Trophoblast cell (in vitro differentiated cells and primary cell): ENCODE measurements at regions not wholly inside any gene's neighbourhood (a gene's known extent, or its start where the extent isn't known, plus 50 kb on each side); places are given as distances from the start of the nearest gene placed in this dataset.

Experiments
- DNase-seq, 2 donors: peaks; one replicate each; pipeline ENCODE4 v3.0.0-alpha.2; 2016
- H2AFZ ChIP-seq: 2 replicates; pipeline ENCODE4 v1.6.1; 2013; ENCODE audit warnings: low read length, moderate library complexity, mild to moderate bottlenecking; ENCODE audit not compliant: insufficient read depth, poor library complexity
- H2AK5ac ChIP-seq: 2 replicates; pipeline ENCODE4 v1.6.1; 2013; ENCODE audit warnings: mild to moderate bottlenecking, low read length
- H2BK120ac ChIP-seq: 2 replicates; pipeline ENCODE4 v1.6.1; 2013; ENCODE audit warnings: low read length, mild to moderate bottlenecking, moderate library complexity; ENCODE audit not compliant: insufficient read depth, poor library complexity
- H2BK12ac ChIP-seq: 2 replicates; pipeline ENCODE4 v1.6.1; 2013; ENCODE audit warnings: mild to moderate bottlenecking, low read length, moderate library complexity
- H2BK5ac ChIP-seq: 2 replicates; pipeline ENCODE4 v1.6.1; 2013; ENCODE audit warnings: low read length, low read depth, moderate library complexity, mild to moderate bottlenecking; ENCODE audit not compliant: poor library complexity
- H3K14ac ChIP-seq: 2 replicates; pipeline ENCODE4 v1.6.1; 2013; ENCODE audit warnings: mild to moderate bottlenecking, low read length
- H3K18ac ChIP-seq: 2 replicates; pipeline ENCODE4 v1.6.1; 2013; ENCODE audit warnings: mild to moderate bottlenecking, low read length
- H3K23ac ChIP-seq: 2 replicates; pipeline ENCODE4 v1.6.1; 2013; ENCODE audit warnings: low read length
- H3K27ac ChIP-seq: 2 replicates; pipeline ENCODE4 v1.5.1; 2013; ENCODE audit warnings: low read depth, mild to moderate bottlenecking, inconsistent platforms, low read length, moderate library complexity
- H3K27me3 ChIP-seq: 2 replicates; pipeline ENCODE4 v1.6.1; 2013; ENCODE audit warnings: inconsistent platforms, mild to moderate bottlenecking, low read length, moderate library complexity; ENCODE audit not compliant: insufficient read depth
- H3K36me3 ChIP-seq, 2 experiments: 1 replicate in 1 of 2; 2 replicates in 1 of 2; pipeline ENCODE4 v1.6.1; 2013; ENCODE audit warnings: low read length in 2 of 2, mild to moderate bottlenecking in 2 of 2, moderate library complexity in 1 of 2; ENCODE audit not compliant: insufficient read depth in 2 of 2, control insufficient read depth in 1 of 2
- H3K4ac ChIP-seq: 2 replicates; pipeline ENCODE4 v1.6.1; 2013; ENCODE audit warnings: low read depth, mild to moderate bottlenecking, low read length, moderate library complexity
- H3K4me1 ChIP-seq, 2 experiments: 1 replicate in 1 of 2; 2 replicates in 1 of 2; pipeline ENCODE4 v1.6.1; 2013; ENCODE audit warnings: low read length in 2 of 2, mild to moderate bottlenecking in 2 of 2, moderate library complexity in 1 of 2; ENCODE audit not compliant: insufficient read depth in 2 of 2, control insufficient read depth in 1 of 2
- H3K4me2 ChIP-seq: 2 replicates; pipeline ENCODE4 v1.6.1; 2013; ENCODE audit warnings: inconsistent platforms, mild to moderate bottlenecking, low read length, moderate library complexity
- H3K4me3 ChIP-seq: 2 replicates; pipeline ENCODE4 v1.5.1; 2013; ENCODE audit warnings: mild to moderate bottlenecking, low read depth, low read length, inconsistent platforms
- H3K79me1 ChIP-seq: one replicate; pipeline ENCODE4 v1.6.1; 2013; ENCODE audit warnings: low read length
- H3K79me2 ChIP-seq: 2 replicates; pipeline ENCODE4 v1.6.1; 2013; ENCODE audit warnings: low read length, mild to moderate bottlenecking; ENCODE audit not compliant: control insufficient read depth, insufficient read depth, poor library complexity
- H3K9ac ChIP-seq: 2 replicates; pipeline ENCODE4 v1.6.1; 2013; ENCODE audit warnings: mild to moderate bottlenecking, low read length
- H3K9me3 ChIP-seq: 2 replicates; pipeline ENCODE4 v1.6.1; 2013; ENCODE audit warnings: low read depth, mild to moderate bottlenecking, control low read depth, inconsistent platforms, low read length; ENCODE audit not compliant: insufficient read depth
- H4K12ac ChIP-seq: 2 replicates; pipeline ENCODE4 v1.6.1; 2013; ENCODE audit warnings: low read depth, mild to moderate bottlenecking, low read length, moderate library complexity
- H4K8ac ChIP-seq: 2 replicates; pipeline ENCODE4 v1.6.1; 2013; ENCODE audit warnings: low read depth, mild to moderate bottlenecking, low read length, moderate library complexity
- H4K91ac ChIP-seq: one replicate; pipeline ENCODE4 v1.6.1; 2013; ENCODE audit warnings: low read depth, mild to moderate bottlenecking, low read length, moderate library complexity
- whole genome bisulfite sequencing: extraction: QIAGEN DNeasy Blood & Tissue Kit; methylation state at CpG from one replicate; pipeline ENCODE4 v1.1.7; 2013; ENCODE audit warnings: missing lambda C conversion rate; ENCODE audit not compliant: insufficient read length, insufficient coverage; ENCODE audit errors: extremely low coverage; 5-methylcytosine and 5-hydroxymethylcytosine counted together

GRCh38 chr10:112005044-112005443, 178.5 kb downstream of the GPAM start:
- Histone ChIP-seq H3K27ac (no peak overlapping the region), H3K9me3 (peaks cover 2% of the 10 kb centered on the region), H2AFZ (no peak overlapping the region), H3K18ac (no peak overlapping the region), H4K8ac (no peak overlapping the region), H2BK12ac (no peak overlapping the region), H4K12ac (no peak overlapping the region), H3K79me1 (no peaks in the 10 kb centered on the region), H3K14ac (no peak overlapping the region), H3K27me3 (no peaks in the 10 kb centered on the region), H3K4me1 (no peaks in the 10 kb centered on the region), H3K9ac (no peak overlapping the region), H2BK120ac (no peak overlapping the region), H3K36me3 (no peaks in the 10 kb centered on the region), H2BK5ac (no peak overlapping the region), H4K91ac (no peak overlapping the region), H3K4ac (no peak overlapping the region), H3K4me2 (no peak overlapping the region), H2AK5ac (no peak overlapping the region), H3K23ac (no peak overlapping the region), H3K79me2 (no peaks in the 10 kb centered on the region), H3K4me3 (no peak overlapping the region)
- WGBS: no CpG with 5 or more reads among the region's 3 CpGs
- no peak for DNase-seq

- no peak for DNase-seq
- no peak overlapping the region for H3K27ac ChIP-seq
- no peak overlapping the region for H3K18ac ChIP-seq
- H2BK120ac ChIP-seq: no peak overlapping the region
- H3K79me2 ChIP-seq: no peaks in the 10 kb centered on the region
- H3K27me3 ChIP-seq: no peaks in the 10 kb centered on the region
- H3K4me1 ChIP-seq: no peaks in the 10 kb centered on the region
- H3K79me1 ChIP-seq: no peaks in the 10 kb centered on the region
- no peak overlapping the region for H3K4me2 ChIP-seq
- no peak overlapping the region for H2AFZ ChIP-seq
- H3K14ac ChIP-seq: no peak overlapping the region
- no peaks in the 10 kb centered on the region for H3K36me3 ChIP-seq
- H3K9me3 ChIP-seq: peaks cover 2% of the 10 kb centered on the region
- no peak overlapping the region for H2BK5ac ChIP-seq
- H3K23ac ChIP-seq: no peak overlapping the region
- H3K4me3 ChIP-seq: no peak overlapping the region
- H2BK12ac ChIP-seq: no peak overlapping the region
- no peak overlapping the region for H4K8ac ChIP-seq
- no peak overlapping the region for H4K91ac ChIP-seq
- H3K9ac ChIP-seq: no peak overlapping the region
- no CpG with 5 or more reads among the region's 2 CpGs for WGBS
- H3K4ac ChIP-seq: no peak overlapping the region
- H2AK5ac ChIP-seq: no peak overlapping the region
- no peak overlapping the region for H4K12ac ChIP-seq
These were observed 177.2 kb downstream of the GPAM start for GRCh38 chr10:112006407-112006806.

- no peak overlapping the region for H2BK12ac ChIP-seq
- H3K27me3 ChIP-seq: no peaks in the 10 kb centered on the region
- H3K9me3 ChIP-seq: peaks cover 2% of the 10 kb centered on the region
- H2BK120ac ChIP-seq: no peak overlapping the region
- no peak overlapping the region for H4K91ac ChIP-seq
- H3K79me1 ChIP-seq: no peaks in the 10 kb centered on the region
- H3K4me3 ChIP-seq: no peak overlapping the region
- no peaks in the 10 kb centered on the region for H3K36me3 ChIP-seq
- H4K12ac ChIP-seq: no peak overlapping the region
- DNase-seq: no peak
- no peak overlapping the region for H2AFZ ChIP-seq
- no peak overlapping the region for H4K8ac ChIP-seq
- WGBS: no CpG with 5 or more reads among the region's 7 CpGs
- H3K18ac ChIP-seq: no peak overlapping the region
- no peak overlapping the region for H3K9ac ChIP-seq
- H3K27ac ChIP-seq: no peak overlapping the region
- no peak overlapping the region for H3K4me2 ChIP-seq
- no peak overlapping the region for H3K23ac ChIP-seq
- H2AK5ac ChIP-seq: no peak overlapping the region
- H3K79me2 ChIP-seq: no peaks in the 10 kb centered on the region
- no peaks in the 10 kb centered on the region for H3K4me1 ChIP-seq
- H3K14ac ChIP-seq: no peak overlapping the region
- no peak overlapping the region for H3K4ac ChIP-seq
- H2BK5ac ChIP-seq: no peak overlapping the region
These were observed 176.7 kb downstream of the GPAM start for GRCh38 chr10:112006831-112007230.

GRCh38 chr10:112022196-112022595, 161.4 kb downstream of the GPAM start:
- no peak overlapping the region for H2AFZ ChIP-seq
- DNase-seq: no peak
- no peak overlapping the region for H2AK5ac ChIP-seq
- H3K4me3 ChIP-seq: no peak overlapping the region
- WGBS: no CpG with 5 or more reads among the region's 1 CpG
- no peak overlapping the region for H3K4me2 ChIP-seq
- no peak overlapping the region for H3K18ac ChIP-seq
- no peaks in the 10 kb centered on the region for H3K27me3 ChIP-seq
- no peak overlapping the region for H4K12ac ChIP-seq
- H3K23ac ChIP-seq: no peak overlapping the region
- no peak overlapping the region for H3K14ac ChIP-seq
- no peaks in the 10 kb centered on the region for H3K4me1 ChIP-seq
- no peaks in the 10 kb centered on the region for H3K9me3 ChIP-seq
- no peak overlapping the region for H3K9ac ChIP-seq
- H4K91ac ChIP-seq: no peak overlapping the region
- no peaks in the 10 kb centered on the region for H3K79me1 ChIP-seq
- no peak overlapping the region for H2BK12ac ChIP-seq
- H3K27ac ChIP-seq: no peak overlapping the region
- no peaks in the 10 kb centered on the region for H3K79me2 ChIP-seq
- H2BK120ac ChIP-seq: no peak overlapping the region
- H3K36me3 ChIP-seq: no peaks in the 10 kb centered on the region
- no peak overlapping the region for H2BK5ac ChIP-seq
- H3K4ac ChIP-seq: no peak overlapping the region
- H4K8ac ChIP-seq: no peak overlapping the region
